Retinal pigment epithelial cell (primary cell): ENCODE measurements at regions not wholly inside any gene's neighbourhood (a gene's known extent, or its start where the extent isn't known, plus 50 kb on each side); places are given as distances from the start of the nearest gene placed in this dataset.

Experiments
- DNase-seq: peaks from one replicate; pipeline ENCODE4 v3.0.0-alpha.2; 2010; ENCODE audit warnings: low read depth
- H3K4me3 ChIP-seq: 2 replicates; pipeline ENCODE4 v1.5.1; 2011; ENCODE audit warnings: mild to moderate bottlenecking, low read length, control low read depth, moderate library complexity
- TF ChIP-seq, protein P1 (sequence below): conservative IDR thresholded peaks from 2 replicates; pipeline ENCODE4 v1.5.1; 2011; ENCODE audit warnings: low read depth, low read length, control low read depth, inconsistent platforms

- TF ChIP-seq, protein P1, sequence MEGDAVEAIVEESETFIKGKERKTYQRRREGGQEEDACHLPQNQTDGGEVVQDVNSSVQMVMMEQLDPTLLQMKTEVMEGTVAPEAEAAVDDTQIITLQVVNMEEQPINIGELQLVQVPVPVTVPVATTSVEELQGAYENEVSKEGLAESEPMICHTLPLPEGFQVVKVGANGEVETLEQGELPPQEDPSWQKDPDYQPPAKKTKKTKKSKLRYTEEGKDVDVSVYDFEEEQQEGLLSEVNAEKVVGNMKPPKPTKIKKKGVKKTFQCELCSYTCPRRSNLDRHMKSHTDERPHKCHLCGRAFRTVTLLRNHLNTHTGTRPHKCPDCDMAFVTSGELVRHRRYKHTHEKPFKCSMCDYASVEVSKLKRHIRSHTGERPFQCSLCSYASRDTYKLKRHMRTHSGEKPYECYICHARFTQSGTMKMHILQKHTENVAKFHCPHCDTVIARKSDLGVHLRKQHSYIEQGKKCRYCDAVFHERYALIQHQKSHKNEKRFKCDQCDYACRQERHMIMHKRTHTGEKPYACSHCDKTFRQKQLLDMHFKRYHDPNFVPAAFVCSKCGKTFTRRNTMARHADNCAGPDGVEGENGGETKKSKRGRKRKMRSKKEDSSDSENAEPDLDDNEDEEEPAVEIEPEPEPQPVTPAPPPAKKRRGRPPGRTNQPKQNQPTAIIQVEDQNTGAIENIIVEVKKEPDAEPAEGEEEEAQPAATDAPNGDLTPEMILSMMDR = no peak
- no peak for DNase-seq
- no peak overlapping the region for H3K4me3 ChIP-seq
These were observed 247.4 kb upstream of the RASA1 start for GRCh38 chr5:87020099-87020934.

DNA sequence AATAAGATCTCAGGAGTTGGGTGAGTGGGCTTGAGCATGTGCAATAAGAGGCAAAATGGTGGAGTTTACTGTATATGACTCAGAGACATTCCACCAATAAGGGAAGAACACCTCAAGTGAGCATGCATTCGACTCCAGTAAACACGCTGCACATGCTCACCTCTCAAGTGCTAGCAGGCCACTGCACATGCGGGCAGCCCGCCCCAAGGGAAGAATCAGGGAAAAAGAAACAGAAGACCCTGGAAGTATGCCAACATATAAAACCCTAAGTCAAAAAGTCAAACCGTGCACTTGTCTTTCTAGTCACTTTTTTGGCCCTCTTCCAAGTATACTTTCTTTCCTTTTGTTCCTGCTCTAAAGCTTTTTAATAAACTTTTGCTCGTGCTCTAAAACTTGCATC, 245.3 kb upstream of the RASA1 start:
- TF ChIP-seq, protein P1 = no peak
- no peak overlapping the region for H3K4me3 ChIP-seq
- no peak for DNase-seq

- no peak for DNase-seq
- TF ChIP-seq, protein P1 = no peak
- no peak overlapping the region for H3K4me3 ChIP-seq
These were observed 240.1 kb upstream of the RASA1 start for GRCh38 chr5:87027570-87027969.

DNA sequence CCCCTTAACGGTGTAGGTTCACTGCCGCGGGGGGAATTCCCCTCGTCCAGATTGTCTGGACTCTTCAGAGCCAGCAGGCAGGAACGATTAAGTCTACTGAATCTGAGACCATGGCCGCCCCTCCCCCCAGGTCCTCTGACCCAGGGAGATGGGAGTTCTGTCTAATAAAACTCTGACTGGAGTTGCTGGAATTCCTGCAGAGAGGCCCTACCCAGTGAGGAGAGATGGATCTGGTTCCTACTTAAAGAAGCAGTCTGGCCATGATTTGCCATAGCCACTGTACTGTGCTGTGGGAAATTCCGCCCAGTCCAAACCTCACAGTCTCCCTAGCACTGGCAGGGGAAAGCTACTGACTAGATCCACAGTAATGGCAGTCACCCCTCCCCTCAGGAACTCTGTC, 237.7 kb upstream of the RASA1 start:
- no peak overlapping the region for H3K4me3 ChIP-seq
- no peak for DNase-seq
- TF ChIP-seq, protein P1 = no peak

GRCh38 chr5:87030699-87031098, 237.0 kb upstream of the RASA1 start:
- no peak overlapping the region for H3K4me3 ChIP-seq
- DNase-seq = no peak
- TF ChIP-seq, protein P1 = no peak

DNA sequence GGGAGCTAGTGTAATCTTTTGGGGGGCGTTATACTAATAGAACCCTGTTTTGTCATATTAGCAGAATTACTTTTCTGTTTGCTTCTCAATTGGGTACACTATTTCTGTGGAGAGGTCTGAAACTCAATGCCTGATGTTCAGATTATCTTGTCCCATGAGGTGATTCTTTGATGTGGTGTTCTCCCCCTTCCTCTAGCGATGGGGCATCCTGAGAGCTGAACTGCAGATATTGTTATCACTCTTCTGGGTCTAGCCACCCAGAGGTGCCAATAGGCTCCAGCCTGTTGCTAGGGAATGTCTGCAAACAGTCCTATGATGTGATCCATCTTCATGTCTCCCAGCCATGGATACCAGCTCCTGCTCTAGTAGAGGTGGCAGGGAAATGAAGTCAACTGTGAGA, 233.1 kb upstream of the RASA1 start:
- DNase-seq = no peak
- no peak overlapping the region for H3K4me3 ChIP-seq
- TF ChIP-seq, protein P1 = no peak

DNA sequence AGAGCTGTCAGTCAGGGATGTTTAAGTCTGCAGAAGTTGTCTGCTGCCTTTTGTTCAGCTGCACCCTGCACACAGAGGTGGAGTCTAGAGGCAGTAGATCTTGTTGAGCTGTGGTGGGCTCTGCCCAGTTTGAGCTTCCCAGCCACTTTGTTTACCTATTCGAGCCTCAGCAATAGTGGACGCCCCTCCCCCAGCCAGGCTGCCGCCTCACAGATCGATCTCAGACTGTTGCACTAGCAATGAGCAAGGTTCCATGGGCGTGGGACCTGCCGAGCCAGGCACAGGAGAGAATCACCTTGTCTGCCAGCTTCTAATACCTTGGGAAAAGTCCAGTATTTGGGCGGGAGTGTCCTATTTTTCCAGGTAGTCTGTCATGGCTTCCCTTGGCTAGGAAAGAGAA, 225.1 kb upstream of the RASA1 start:
- no peak for DNase-seq
- TF ChIP-seq, protein P1 = no peak
- no peak overlapping the region for H3K4me3 ChIP-seq
